ENCODE measurements at regions not wholly inside any gene's neighbourhood (a gene's known extent, or its start where the extent isn't known, plus 50 kb on each side); places are given as distances from the start of the nearest gene placed in this dataset.
"Not testable (repeated sequence)": the region's sequence is repeated elsewhere in the genome, so short reads cannot be mapped to it uniquely, and the experiment has no call there.

DNA sequence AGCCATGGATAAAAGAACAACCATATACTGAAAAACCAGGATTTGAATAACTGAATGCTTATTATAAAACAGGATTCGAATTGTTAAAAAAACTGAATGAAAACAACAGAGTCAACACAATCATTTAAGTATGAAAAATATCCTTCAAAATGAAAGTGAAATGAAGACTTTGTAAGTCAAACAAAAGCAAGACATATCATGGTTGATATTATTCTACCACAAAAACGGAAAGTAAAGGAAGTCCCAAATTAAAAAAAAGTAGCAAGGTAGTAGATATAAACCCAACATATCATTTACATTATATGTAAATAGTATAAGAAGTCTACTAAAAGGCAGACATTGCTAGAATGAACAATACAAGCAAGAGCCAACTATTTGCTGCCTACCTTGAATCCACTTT lies 63.1 kb upstream of the POTEC start:
- DNase-seq, result not testable (repeated sequence)

DNA sequence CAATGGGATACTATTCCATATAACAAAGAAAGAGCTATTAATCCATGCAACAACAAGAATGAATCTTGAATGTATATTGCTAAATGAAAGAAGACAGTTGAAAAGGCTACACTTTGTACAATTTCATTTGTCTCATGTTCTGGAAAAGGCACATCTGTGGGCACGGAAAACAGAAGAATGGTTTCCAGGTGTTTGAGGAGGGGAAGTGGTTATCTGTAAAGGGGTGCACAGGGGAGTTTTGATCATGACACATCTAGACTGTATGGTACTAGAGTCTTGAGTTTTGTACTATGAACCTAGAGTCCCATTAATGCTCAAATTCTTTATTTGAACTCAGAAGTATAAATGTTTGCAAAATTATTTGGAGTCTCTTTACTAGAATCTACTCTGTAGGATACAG lies 64.0 kb upstream of the POTEC start:
- not testable (repeated sequence) for DNase-seq

DNA sequence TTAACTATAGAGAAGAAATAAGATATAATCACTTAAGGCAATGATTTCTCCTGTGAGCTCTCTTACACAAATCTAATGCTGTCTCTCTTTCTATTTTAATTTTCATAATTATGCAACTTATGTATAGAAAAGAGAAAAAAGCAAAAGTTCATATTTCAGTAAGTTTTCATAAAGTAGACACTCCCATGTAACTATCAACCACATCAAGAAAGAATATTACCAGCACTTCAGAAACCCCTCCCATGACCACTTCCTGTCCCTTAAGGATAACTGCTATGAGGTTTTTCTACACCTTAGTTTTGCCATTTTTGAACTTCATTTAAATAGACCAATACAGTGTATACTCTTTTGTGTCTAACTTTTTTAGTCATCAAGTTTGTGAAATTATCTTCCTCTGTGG lies 69.0 kb upstream of the POTEC start:
- DNase-seq, result not testable (repeated sequence)

DNA sequence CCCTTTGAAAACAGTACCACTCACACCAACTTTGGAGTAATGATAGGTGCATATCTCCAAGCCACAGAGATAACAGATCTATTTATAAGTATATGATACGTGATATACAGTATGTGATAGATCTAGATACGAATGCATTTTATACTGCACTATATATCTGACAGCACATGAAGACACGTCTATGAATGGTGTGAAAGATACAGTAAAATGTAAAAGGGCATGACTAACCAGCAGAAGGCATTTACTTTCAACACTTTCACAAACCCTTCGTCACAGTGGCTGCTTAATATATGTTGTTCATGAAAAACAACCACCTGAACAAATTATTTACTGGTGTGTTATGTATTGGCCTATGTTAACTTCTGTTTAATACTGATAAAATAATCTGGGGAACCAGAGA lies 71.1 kb upstream of the POTEC start:
- not testable (repeated sequence) for DNase-seq

DNA sequence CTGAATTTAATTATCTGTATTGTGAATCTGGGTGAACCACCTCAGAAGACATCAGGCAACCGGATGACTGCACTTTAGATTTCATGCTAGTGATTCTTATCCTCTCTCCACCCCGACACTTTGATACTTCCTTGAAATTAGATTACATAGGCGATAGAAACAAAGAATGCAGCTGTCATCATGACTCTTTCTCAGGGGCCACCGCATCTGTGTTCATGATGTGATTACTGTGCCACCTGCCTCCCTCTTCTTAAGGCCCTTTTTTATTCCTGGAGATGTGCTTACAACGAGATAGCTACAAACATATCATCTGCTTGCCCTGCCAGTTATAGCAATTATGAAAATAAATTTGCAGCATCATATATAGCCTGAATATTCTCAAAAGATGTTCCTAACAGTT lies 83.9 kb upstream of the POTEC start:
- DNase-seq, result not testable (repeated sequence)

DNA sequence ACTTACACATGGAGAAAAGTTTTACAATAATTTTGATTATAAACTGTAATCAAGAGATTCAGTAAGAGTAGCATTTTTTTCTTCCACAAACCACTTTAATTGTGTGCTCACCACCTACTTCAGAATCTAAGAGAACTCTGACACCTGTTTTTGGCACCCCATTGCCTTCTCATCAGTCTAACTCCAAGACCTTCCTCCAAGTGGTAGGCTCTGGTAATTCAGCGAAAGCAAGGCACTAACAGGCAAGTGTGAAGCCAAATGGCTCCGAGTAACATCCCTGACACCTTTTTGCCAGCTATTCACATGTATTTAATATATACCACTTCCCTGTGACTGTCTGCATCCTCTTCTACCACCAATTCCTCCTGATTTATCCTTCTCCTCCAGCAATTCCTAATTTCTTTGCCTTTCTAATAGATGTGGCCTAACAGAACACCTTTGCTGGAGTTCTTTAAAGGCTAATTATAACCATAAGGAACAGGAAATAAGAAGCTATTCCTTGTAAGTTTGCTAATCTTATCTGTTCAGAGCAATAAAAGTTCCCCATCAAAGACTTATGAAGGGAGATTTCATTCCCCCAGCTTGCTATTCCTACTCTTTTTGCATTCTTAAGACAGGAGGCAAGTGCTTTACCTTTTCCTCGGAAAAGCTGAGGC lies 85.1 kb upstream of the POTEC start:
- not testable (repeated sequence) for DNase-seq

DNA sequence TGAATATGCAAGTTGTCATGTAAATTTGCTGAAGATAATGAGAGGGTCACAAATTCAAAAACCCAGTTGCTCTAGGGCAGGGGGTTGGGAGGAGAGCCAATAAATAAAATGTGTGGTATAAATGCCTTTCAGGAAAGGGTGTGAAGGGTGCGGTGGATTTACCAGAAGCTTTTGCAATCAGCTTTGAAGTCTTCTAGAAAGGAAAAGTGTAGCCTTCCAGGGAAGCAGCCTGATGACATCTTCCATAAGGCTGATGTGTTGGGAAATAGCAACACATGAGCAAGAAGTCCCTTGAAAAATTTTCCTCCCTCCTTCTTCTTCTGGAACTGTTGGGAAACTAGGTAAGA lies 85.6 kb upstream of the POTEC start:
- DNase-seq, result not testable (repeated sequence)

DNA sequence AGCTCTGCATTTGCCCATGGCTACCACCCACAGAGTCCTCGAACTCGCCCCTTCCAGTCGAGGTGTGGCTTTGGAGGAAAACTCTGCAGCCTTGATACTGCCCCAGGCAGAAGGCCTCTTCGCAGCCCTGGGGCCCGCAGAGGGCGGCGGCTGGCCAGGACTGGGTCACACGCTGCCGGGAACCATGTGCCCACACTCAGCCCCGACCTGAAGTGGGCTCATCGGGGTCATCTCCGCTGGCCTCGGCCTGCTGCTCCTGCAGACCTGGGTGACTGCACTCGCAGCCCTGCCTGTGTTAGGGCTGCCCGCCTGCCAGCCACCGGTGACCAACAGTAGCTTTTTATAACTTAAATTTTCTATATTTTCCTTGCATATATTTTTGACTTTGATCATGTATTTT lies 89.6 kb upstream of the POTEC start:
- DNase-seq, result not testable (repeated sequence)

DNA sequence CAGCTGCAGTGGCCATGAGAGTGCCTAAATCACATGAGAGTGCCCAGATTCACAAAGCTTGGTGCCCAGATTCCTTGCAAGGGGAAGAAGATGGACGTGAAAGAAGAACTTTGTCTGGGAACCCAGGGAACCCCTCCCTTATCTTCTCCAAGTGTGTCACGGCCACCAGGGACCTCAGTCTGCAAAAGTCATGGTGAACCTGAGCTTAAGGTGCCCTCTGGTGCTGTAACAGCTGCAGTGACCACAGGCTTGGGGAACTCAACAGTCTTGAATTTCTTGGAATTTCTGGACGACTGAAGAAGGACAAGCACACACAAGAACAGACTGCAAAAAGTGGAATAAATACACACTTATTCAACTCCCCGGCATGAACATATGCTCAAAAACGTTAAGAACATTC lies 94.6 kb upstream of the POTEC start:
- not testable (repeated sequence) for DNase-seq

DNA sequence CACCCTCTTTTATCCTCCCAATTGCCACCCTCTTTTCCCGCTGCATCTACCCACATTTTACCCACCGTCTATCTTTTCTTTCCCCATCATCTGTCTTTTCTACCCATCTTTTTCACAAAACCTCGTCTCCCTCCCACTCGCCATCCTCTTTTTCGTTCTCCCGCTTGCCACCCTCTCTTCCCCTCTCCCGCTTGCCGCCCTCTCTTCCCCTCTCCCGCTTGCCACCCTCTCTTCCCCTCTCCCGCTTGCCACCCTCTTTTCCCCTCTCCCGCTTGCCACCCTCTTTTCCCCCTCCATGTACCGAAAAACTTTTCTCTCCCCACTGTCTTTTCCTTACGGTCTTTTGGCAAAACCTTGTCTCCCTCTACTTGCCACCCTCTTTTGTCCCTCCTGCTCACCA lies 97.7 kb upstream of the POTEC start:
- DNase-seq, result peak; percentile 1

DNA sequence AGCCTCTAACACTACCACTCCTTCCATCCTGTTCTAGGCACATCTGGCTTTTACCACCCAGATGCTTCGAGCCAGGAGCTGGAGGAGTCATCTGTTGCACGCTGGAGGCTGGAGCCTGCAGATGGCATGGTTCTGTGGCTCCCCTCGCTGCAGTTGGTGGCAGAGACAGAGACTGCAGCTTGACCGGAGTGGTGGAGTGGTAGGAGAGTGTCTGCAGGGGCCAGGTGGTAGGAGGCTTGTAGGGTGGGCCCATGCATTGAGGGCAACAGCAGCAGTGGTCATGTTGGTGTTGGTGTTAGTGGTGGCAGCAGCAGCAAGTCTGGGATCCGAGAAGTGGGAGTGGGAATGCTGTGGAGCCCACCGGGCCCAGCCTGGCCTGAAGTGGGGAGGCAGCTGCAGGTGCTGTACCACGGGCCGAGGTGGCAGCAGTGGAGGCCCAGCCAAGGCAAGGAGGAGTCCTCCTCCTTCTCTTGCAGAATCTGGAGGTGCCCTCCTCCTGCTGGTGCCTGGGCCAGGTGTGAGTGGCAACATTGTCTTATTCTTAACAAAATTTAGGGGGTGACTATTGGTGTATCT lies 100.4 kb upstream of the POTEC start:
- DNase-seq, result not testable (repeated sequence)

DNA sequence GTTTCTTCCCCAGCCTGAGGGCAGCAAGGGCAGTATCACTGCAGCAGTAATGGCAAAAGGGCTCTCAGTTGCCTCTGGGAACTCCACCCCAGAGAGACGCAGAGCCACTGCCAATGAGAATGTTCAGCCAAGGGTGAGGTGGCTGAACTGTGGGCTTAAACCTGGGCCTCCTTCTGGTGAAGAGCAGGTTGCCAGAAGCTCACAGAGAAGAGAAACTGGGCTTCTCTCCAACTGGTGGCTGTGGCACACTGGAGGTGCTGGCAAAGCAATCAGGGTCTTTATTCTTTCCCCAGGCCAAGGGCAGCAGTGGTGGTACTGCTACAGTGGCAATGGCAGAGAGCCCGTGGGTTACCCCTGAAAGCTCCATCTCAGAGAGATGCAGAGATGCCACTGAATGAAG lies 54.9 kb upstream of the ANKRD30B start:
- DNase-seq, result not testable (repeated sequence)

DNA sequence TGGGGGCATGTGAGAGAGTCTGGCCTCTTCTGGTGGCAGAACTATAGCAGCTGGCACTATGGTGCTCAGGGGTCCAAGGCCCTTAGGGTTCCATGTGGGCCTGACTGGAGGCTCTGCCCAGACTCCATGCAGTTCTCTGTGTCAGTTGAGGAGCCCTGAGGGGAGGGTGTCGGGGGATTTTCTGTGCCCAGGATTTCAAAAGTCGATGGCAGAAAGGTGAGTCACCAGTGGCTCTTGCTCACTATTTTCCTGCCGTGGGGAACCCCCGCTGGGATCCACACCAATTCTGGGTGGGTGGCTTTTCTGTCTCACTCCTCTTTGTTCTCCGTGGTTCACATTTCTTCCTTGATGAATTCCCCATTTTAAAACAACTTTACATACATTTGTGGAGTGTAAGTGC lies 54.1 kb upstream of the ANKRD30B start:
- DNase-seq, result not testable (repeated sequence)

DNA sequence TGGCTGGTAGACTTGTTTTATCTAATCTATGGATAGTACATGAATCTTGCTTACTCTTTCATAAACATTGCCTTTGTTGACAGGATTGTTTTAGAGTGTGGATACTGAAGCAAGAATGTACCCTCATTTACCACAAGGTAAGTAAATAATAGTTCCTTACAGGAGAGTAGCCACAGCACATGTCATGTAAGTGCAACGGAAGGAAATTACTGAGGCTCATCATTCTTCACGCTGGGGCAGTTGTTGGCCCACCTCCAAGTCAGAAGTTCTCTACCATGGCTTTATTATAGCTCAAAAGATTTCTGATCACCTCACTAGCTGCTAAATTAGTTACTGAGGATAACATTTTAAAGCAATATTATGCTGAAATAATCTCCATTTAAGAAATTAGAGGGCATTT lies 50.0 kb upstream of the ANKRD30B start:
- not testable (repeated sequence) for DNase-seq
